ENCODE measurements at regions not wholly inside any gene's neighbourhood (a gene's known extent, or its start where the extent isn't known, plus 50 kb on each side); places are given as distances from the start of the nearest gene placed in this dataset.

- TF ChIP-seq, protein P1, sequence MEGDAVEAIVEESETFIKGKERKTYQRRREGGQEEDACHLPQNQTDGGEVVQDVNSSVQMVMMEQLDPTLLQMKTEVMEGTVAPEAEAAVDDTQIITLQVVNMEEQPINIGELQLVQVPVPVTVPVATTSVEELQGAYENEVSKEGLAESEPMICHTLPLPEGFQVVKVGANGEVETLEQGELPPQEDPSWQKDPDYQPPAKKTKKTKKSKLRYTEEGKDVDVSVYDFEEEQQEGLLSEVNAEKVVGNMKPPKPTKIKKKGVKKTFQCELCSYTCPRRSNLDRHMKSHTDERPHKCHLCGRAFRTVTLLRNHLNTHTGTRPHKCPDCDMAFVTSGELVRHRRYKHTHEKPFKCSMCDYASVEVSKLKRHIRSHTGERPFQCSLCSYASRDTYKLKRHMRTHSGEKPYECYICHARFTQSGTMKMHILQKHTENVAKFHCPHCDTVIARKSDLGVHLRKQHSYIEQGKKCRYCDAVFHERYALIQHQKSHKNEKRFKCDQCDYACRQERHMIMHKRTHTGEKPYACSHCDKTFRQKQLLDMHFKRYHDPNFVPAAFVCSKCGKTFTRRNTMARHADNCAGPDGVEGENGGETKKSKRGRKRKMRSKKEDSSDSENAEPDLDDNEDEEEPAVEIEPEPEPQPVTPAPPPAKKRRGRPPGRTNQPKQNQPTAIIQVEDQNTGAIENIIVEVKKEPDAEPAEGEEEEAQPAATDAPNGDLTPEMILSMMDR (IDR thresholded peaks at IDR 0.05), result no peak
- TF ChIP-seq POLR2A (IDR thresholded peaks at IDR 0.05) (no peak), EP300 (IDR thresholded peaks at IDR 0.05) (no peak)
These were observed 60.6 kb upstream of the CCN6 start for GRCh38 chr6:111993342-111993741.

Measured in tibial nerve (tissue), 4 donors.